SU-DHL-6 (cell line): ENCODE measurements at regions not wholly inside any gene's neighbourhood (a gene's known extent, or its start where the extent isn't known, plus 50 kb on each side); places are given as distances from the start of the nearest gene placed in this dataset.

Source experiments
- H2AFZ ChIP-seq: fragments of 200-600 bp; sonication (generic); 2 replicates; pipeline ENCODE4 v1.6.1; 2014; ENCODE audit warnings: low read depth, mild to moderate bottlenecking, moderate library complexity, mixed read lengths, antibody characterized with exemption, low read length; ENCODE audit not compliant: severe bottlenecking
- H3F3A ChIP-seq: fragments of 200-600 bp; shearing (Covaris generic); 2 replicates; pipeline ENCODE4 v1.6.0; 2016; ENCODE audit warnings: antibody characterized with exemption, mild to moderate bottlenecking; ENCODE audit not compliant: insufficient read depth
- H3K27ac ChIP-seq: fragments of 200-600 bp; sonication (generic); 2 replicates; pipeline ENCODE4 v1.5.1; 2016; ENCODE audit warnings: low read depth, mild to moderate bottlenecking, low read length, moderate library complexity, mixed read lengths
- H3K27me3 ChIP-seq: fragments of 200-600 bp; sonication (generic), shearing (Covaris generic); 2 replicates; pipeline ENCODE4 v1.6.0; 2014; ENCODE audit warnings: mild to moderate bottlenecking, low read length
- H3K36me3 ChIP-seq: fragments of 200-600 bp; sonication (generic); 2 replicates; pipeline ENCODE4 v1.6.1; 2014; ENCODE audit warnings: mild to moderate bottlenecking, low read length, mixed read lengths
- H3K4me2 ChIP-seq: fragments of 300-600, 200-600 bp; shearing (Covaris generic), sonication (generic); 2 replicates; pipeline ENCODE4 v1.6.0; 2014; ENCODE audit warnings: low read length, low read depth, mild to moderate bottlenecking; ENCODE audit not compliant: poor library complexity, severe bottlenecking
- H3K4me3 ChIP-seq: fragments of 200-600 bp; sonication (generic); 2 replicates; pipeline ENCODE4 v1.5.1; 2014; ENCODE audit warnings: antibody characterized with exemption, low read length, mild to moderate bottlenecking, mixed read lengths; ENCODE audit not compliant: insufficient read depth, poor library complexity, severe bottlenecking
- H3K79me2 ChIP-seq: fragments of 200-600 bp; sonication (generic); 2 replicates; pipeline ENCODE4 v1.6.1; 2014; ENCODE audit warnings: mild to moderate bottlenecking, low read length, moderate library complexity; ENCODE audit not compliant: insufficient read depth
- H3K9ac ChIP-seq: fragments of 200-600 bp; sonication (generic); 2 replicates; pipeline ENCODE4 v1.7.0; 2014; ENCODE audit warnings: mild to moderate bottlenecking, low read length
- H3K9me2 ChIP-seq: fragments of 200-600 bp; sonication (generic); replicated peaks from 2 replicates; pipeline ENCODE4 v1.6.1; 2014; ENCODE audit warnings: low read length; ENCODE audit not compliant: insufficient read depth
- H3K9me3 ChIP-seq: fragments of 200-600 bp; sonication (generic); 2 replicates; pipeline ENCODE4 v1.6.1; 2014; ENCODE audit warnings: low read length, mixed read lengths; ENCODE audit not compliant: insufficient read depth
- H4K20me1 ChIP-seq: fragments of 200-600 bp; sonication (generic); 2 replicates; pipeline ENCODE4 v1.6.1; 2014; ENCODE audit warnings: low read depth, mild to moderate bottlenecking, antibody characterized with exemption, low read length, moderate library complexity, mixed read lengths
- CTCF ChIP-seq: fragments of 200-600 bp; sonication (generic); IDR thresholded peaks from one replicate; pipeline ENCODE4 v1.5.1; 2017; ENCODE audit warnings: antibody characterized with exemption, mild to moderate bottlenecking, low read length, moderate library complexity; ENCODE audit not compliant: insufficient read depth, poor library complexity, severe bottlenecking
- EZH2phosphoT487 ChIP-seq: fragments of 200-600 bp; sonication (generic), shearing (Covaris generic); conservative IDR thresholded peaks from 2 replicates; pipeline ENCODE4 v1.6.1; 2018; ENCODE audit warnings: mild to moderate bottlenecking, antibody characterized with exemption, low read length, moderate library complexity, mixed read lengths

DNA sequence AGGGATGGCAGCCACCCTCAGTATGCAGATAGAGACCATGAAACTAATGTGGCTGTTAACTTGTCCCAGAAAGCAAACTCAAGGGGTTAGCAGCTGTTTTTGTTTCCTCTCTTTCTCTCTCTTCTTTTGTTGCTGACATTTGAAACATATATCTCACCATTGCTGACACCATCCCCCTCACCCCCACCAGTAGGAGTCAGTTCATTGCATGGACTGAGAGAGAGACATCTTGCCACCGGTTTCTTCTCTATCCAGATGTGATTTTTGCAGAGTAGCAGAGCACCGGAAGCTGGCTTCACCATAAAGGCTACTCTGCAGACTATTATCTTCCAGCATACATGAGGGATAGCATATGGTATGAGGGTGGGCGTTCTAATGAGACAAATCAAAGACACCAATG is 177.1 kb upstream of the FRG1 start:
- H3K9me3 ChIP-seq = no peaks in the 10 kb centered on the region
- H3K9me2 ChIP-seq = no peaks in the 10 kb centered on the region
- H3K4me3 ChIP-seq = no peak overlapping the region
- H4K20me1 ChIP-seq = no peaks in the 10 kb centered on the region
- TF ChIP-seq EZH2phosphoT487 (no peak), CTCF (no peak)
- no peak overlapping the region for H3K9ac ChIP-seq
- H2AFZ ChIP-seq = no peak overlapping the region
- H3K27ac ChIP-seq = no peak overlapping the region
- H3K27me3 ChIP-seq = no peaks in the 10 kb centered on the region
- H3F3A ChIP-seq = no peaks in the 10 kb centered on the region
- H3K4me2 ChIP-seq = no peak overlapping the region
- no peaks in the 10 kb centered on the region for H3K36me3 ChIP-seq
- H3K79me2 ChIP-seq = no peaks in the 10 kb centered on the region

DNA sequence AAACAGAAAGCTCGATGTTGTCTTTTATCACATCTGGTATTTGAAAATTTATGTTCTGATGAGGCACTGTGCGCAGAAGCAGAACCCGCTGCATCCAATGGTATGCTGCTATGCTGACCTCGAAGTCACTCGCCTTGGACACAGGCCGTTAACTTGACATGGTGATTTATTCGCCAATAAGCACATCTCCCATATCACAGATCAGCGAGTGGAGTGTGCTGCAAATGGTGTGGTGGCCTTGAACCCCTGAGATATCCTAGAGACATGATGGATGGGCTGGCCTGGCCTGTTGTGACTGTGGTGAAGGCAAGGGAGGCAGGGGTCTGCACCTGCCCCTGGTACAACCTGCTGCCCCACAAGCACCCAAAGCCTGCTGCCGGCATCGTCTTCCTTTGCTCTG is 175.4 kb upstream of the FRG1 start:
- H3K27ac ChIP-seq = no peak overlapping the region
- no peak overlapping the region for H3K4me2 ChIP-seq
- H3K27me3 ChIP-seq = no peaks in the 10 kb centered on the region
- no peak overlapping the region for H3K4me3 ChIP-seq
- no peak for TF ChIP-seq EZH2phosphoT487
- no peak for TF ChIP-seq CTCF
- no peaks in the 10 kb centered on the region for H4K20me1 ChIP-seq
- no peaks in the 10 kb centered on the region for H3K9me3 ChIP-seq
- H3F3A ChIP-seq = no peaks in the 10 kb centered on the region
- H3K9ac ChIP-seq = no peak overlapping the region
- no peaks in the 10 kb centered on the region for H3K36me3 ChIP-seq
- no peaks in the 10 kb centered on the region for H3K9me2 ChIP-seq
- no peaks in the 10 kb centered on the region for H3K79me2 ChIP-seq
- H2AFZ ChIP-seq = no peak overlapping the region

DNA sequence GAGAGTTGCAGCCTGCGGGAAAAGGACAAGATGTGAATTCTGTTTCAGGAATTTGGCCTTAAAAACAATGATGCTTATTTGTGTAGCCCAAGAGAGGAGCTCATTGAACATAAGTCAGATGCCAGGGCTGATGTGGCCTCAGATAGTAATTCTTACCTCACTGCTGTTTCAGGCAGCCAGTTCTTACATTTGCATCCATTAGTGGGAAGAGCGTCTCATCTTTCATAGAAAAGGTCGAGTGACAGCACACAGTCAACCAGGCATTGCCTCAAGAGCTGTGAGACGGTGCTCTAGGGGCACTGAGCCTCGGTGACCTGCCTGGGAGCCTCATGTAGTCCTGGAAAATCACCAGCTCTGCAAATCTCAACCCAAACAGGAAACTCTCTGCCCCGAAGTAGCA is 174.9 kb upstream of the FRG1 start:
- no peaks in the 10 kb centered on the region for H3K79me2 ChIP-seq
- H2AFZ ChIP-seq = no peak overlapping the region
- H3K4me2 ChIP-seq = no peak overlapping the region
- TF ChIP-seq EZH2phosphoT487 (no peak), CTCF (no peak)
- no peaks in the 10 kb centered on the region for H3K9me3 ChIP-seq
- no peaks in the 10 kb centered on the region for H3F3A ChIP-seq
- no peaks in the 10 kb centered on the region for H3K9me2 ChIP-seq
- H3K4me3 ChIP-seq = no peak overlapping the region
- no peaks in the 10 kb centered on the region for H4K20me1 ChIP-seq
- no peak overlapping the region for H3K27ac ChIP-seq
- H3K9ac ChIP-seq = no peak overlapping the region
- H3K36me3 ChIP-seq = no peaks in the 10 kb centered on the region
- H3K27me3 ChIP-seq = no peaks in the 10 kb centered on the region

DNA sequence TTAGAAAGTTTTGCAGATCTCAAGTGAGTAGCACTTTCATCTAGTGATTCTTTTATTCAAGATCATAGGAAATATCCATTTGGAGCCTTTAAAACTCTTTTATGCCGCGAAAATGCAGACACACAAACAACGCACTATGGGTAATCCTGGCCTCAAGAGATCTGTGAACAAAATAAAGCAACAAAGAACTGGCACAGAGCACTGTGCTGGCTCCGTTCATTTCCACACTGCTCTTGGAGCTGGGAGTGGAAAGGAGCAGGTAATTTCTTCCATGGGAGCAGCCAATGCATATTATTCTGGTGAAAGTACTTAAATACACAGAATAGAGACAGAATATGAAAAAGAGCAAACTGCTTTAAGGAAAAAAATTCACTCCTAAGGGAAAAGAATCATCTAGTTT is 172.7 kb upstream of the FRG1 start:
- Histone ChIP-seq H3F3A (no peaks in the 10 kb centered on the region), H3K4me3 (no peak overlapping the region), H3K4me2 (no peak overlapping the region), H3K27me3 (no peaks in the 10 kb centered on the region), H3K27ac (no peak overlapping the region), H2AFZ (no peak overlapping the region), H3K79me2 (no peaks in the 10 kb centered on the region), H3K9me3 (no peaks in the 10 kb centered on the region), H3K9ac (no peak overlapping the region), H4K20me1 (no peaks in the 10 kb centered on the region), H3K36me3 (no peaks in the 10 kb centered on the region), H3K9me2 (no peaks in the 10 kb centered on the region)
- TF ChIP-seq CTCF = no peak
- no peak for TF ChIP-seq EZH2phosphoT487
